MM.1S (cell line): ENCODE measurements at regions not wholly inside any gene's neighbourhood (a gene's known extent, or its start where the extent isn't known, plus 50 kb on each side); places are given as distances from the start of the nearest gene placed in this dataset.

Experiments
- CTCF ChIP-seq: fragments of 300-600 bp; sonication (generic); IDR thresholded peaks from 2 replicates; pipeline ENCODE4 v1.5.1; 2016; ENCODE audit warnings: antibody characterized with exemption, low read length, mixed read lengths
- EZH2 ChIP-seq: fragments of 300-600 bp; sonication (generic); optimal IDR thresholded peaks from 2 replicates; pipeline ENCODE3; 2017; ENCODE audit warnings: low read depth, mild to moderate bottlenecking, antibody characterized with exemption, low read length, mixed read lengths

- TF ChIP-seq CTCF (no peak), EZH2 (no peak)
These were observed 84.8 kb downstream of the OAT start for GRCh38 chr10:124333931-124334330.
